Calu3 (cell line): ENCODE measurements at regions not wholly inside any gene's neighbourhood (a gene's known extent, or its start where the extent isn't known, plus 50 kb on each side); places are given as distances from the start of the nearest gene placed in this dataset.

Experiments
- BruUV-seq: library from RNA; stranded (reverse); fragments of 400-500 nt; replicated peaks from 2 replicates; lab custom pipeline; 2021; lab: Mats Ljungman, UMichigan
- CTCF ChIA-PET: fragments of 300-600 bp; sonication (Branson Sonifier 250); formaldehyde crosslinking; loops from one replicate; lab custom pipeline; 2022; ENCODE audit warnings: antibody characterized with exemption; lab: Charles Lee
- DNase-seq: peaks from one replicate; pipeline ENCODE4 v3.0.0; 2022
- H3K27ac Mint-ChIP-seq: one replicate; pipeline ENCODE4 v1.8.0; 2022; ENCODE audit warnings: mixed read lengths; ENCODE audit not compliant: unreplicated experiment
- H3K27me3 Mint-ChIP-seq: one replicate; pipeline ENCODE4 v1.8.0; 2022; ENCODE audit warnings: mixed read lengths; ENCODE audit not compliant: unreplicated experiment
- H3K36me3 Mint-ChIP-seq: one replicate; pipeline ENCODE4 v1.8.0; 2022; ENCODE audit warnings: mild to moderate bottlenecking, moderate library complexity, mixed read lengths; ENCODE audit not compliant: insufficient read depth, unreplicated experiment
- H3K4me1 Mint-ChIP-seq: one replicate; pipeline ENCODE4 v1.8.0; 2022; ENCODE audit warnings: mild to moderate bottlenecking, low read depth, mixed read lengths; ENCODE audit not compliant: unreplicated experiment
- H3K4me3 Mint-ChIP-seq: one replicate; pipeline ENCODE4 v1.8.0; 2022; ENCODE audit warnings: mild to moderate bottlenecking, low read depth, moderate library complexity, mixed read lengths; ENCODE audit not compliant: unreplicated experiment
- H3K9me3 Mint-ChIP-seq: one replicate; pipeline ENCODE4 v1.8.0; 2022; ENCODE audit warnings: low read depth, mixed read lengths; ENCODE audit not compliant: unreplicated experiment
- CTCF ChIP-seq: fragments of 200-600 bp; IDR thresholded peaks from one replicate; pipeline ENCODE4 v1.8.0; 2022; ENCODE audit warnings: antibody characterized with exemption; ENCODE audit not compliant: unreplicated experiment
- intact Hi-C: fragments of 100-400 bp; cut with micrococcal nuclease; formaldehyde crosslinking; loops from one replicate; pipeline ENCODE4 v1.10.0; 2022; ENCODE audit not compliant: unreplicated experiment

GRCh38 chr10:108104551-108105156 lies 940.1 kb upstream of the SORCS1 start:
- no peak for DNase-seq
- BruUV-seq, result no TSS peak

DNA sequence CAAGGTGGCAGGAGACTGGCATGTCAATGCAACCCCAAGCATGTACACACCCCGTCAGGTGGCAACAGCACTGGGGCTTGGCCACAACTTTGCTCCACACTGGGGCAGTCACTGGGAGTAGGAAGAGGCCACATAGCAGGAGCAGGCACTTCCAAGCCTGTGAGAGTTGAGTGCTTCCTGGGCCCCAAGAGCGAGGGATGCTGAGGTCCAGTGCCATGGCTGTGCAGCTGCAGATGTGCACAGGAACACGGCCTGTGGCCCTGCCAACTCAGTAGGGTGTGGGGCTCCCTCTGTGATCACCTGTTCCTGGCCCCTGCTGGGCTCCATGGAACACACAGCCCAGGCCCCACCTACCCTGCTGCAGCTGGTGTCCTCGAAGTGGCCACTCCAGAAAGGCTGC lies 932.8 kb upstream of the SORCS1 start:
- peaks cover 12% of the 10 kb centered on the region for H3K9me3 Mint-ChIP-seq
- no peak overlapping the region for H3K4me3 Mint-ChIP-seq
- intact Hi-C loops, result no loop called here
- H3K27me3 Mint-ChIP-seq, result no peaks in the 10 kb centered on the region
- no peak for DNase-seq
- no TSS peak for BruUV-seq
- CTCF ChIA-PET, result no interaction called here
- H3K36me3 Mint-ChIP-seq, result no peaks in the 10 kb centered on the region
- H3K27ac Mint-ChIP-seq, result no peak overlapping the region
- H3K4me1 Mint-ChIP-seq, result no peaks in the 10 kb centered on the region
- no peak for TF ChIP-seq CTCF

More at GRCh38 chr10:108104551-108105156, 940.1 kb upstream of the SORCS1 start:
- H3K27ac Mint-ChIP-seq, result no peak overlapping the region
- no peak for TF ChIP-seq CTCF
- CTCF ChIA-PET, result no interaction called here
- no peaks in the 10 kb centered on the region for H3K4me1 Mint-ChIP-seq
- intact Hi-C loops, result no loop called here
- peaks cover 17% of the 10 kb centered on the region for H3K9me3 Mint-ChIP-seq
- no peaks in the 10 kb centered on the region for H3K27me3 Mint-ChIP-seq
- no peaks in the 10 kb centered on the region for H3K36me3 Mint-ChIP-seq
- H3K4me3 Mint-ChIP-seq, result no peak overlapping the region

- CTCF ChIA-PET, result no interaction called here
- DNase-seq, result no peak
- Mint-ChIP-seq H3K4me3 (no peak overlapping the region), H3K27me3 (no peaks in the 10 kb centered on the region), H3K36me3 (no peaks in the 10 kb centered on the region), H3K9me3 (peaks cover 14% of the 10 kb centered on the region), H3K4me1 (no peaks in the 10 kb centered on the region), H3K27ac (no peak overlapping the region)
- TF ChIP-seq CTCF, result no peak
- BruUV-seq, result no TSS peak
- intact Hi-C loops, result no loop called here
Observed at GRCh38 chr10:108095932-108096925, 931.7 kb upstream of the SORCS1 start.

DNA sequence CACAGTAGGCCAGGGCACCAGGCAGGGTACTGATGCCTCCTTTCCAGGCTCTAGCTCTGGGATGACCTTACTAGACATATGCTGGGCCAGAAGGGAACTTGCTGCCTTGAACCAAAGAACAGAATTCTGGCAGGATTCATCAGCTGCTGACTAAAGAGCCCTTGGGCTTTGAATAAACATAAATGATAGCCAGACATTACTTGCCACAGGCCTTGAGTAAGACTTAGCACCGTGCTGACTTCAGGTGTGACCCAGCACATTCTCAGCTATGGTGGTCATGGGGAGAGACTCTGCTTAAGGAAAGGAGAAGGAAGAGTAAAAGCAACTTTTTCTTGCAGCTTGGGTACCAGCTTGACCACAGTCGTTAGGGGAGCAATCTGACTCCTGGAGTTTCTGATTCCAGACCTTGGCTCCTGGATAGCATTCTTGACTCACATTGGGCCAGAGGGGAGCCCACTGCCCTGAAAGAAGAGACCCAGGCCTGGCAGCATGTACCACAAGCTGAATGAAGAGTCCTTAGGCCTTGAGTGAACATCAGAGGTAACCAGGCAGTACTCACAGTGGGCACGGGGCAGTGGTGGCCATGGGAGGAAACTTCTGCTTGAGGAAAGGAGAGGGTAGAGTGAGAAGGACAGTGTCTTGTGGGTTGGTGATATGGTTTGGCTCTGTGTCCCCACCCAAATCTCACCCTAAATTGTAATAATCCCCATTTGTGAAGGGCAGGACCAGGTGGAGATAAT lies 926.1 kb upstream of the SORCS1 start:
- Mint-ChIP-seq H3K4me3 (no peak overlapping the region), H3K4me1 (no peaks in the 10 kb centered on the region), H3K9me3 (peaks cover 5% of the 10 kb centered on the region), H3K27ac (no peak overlapping the region), H3K27me3 (no peaks in the 10 kb centered on the region), H3K36me3 (no peaks in the 10 kb centered on the region)
- TF ChIP-seq CTCF, result no peak
- CTCF ChIA-PET, result no interaction called here
- no peak for DNase-seq
- BruUV-seq, result no TSS peak
- intact Hi-C loops, result no loop called here
